NCI-H748 (cell line): ENCODE measurements at regions not wholly inside any gene's neighbourhood (a gene's known extent, or its start where the extent isn't known, plus 50 kb on each side); places are given as distances from the start of the nearest gene placed in this dataset.
"Not testable (repeated sequence)": the region's sequence is repeated elsewhere in the genome, so short reads cannot be mapped to it uniquely, and the experiment has no call there.

ENCODE experiments used
- DNase-seq: peaks from one replicate; lab custom pipeline; 2025; ENCODE audit not compliant: unreplicated experiment; lab: John Stamatoyannopoulos, UW

GRCh38 chr1:68777851-68778250 lies 281.0 kb upstream of the DEPDC1 start:
- no peak for DNase-seq

GRCh38 chr1:68779841-68780240 lies 283.0 kb upstream of the DEPDC1 start:
- DNase-seq: not testable (repeated sequence)

GRCh38 chr1:68780919-68781318 lies 284.0 kb upstream of the DEPDC1 start:
- no peak for DNase-seq

- DNase-seq: no peak
These were observed 286.0 kb upstream of the DEPDC1 start for GRCh38 chr1:68782890-68783289.

GRCh38 chr1:68785328-68785727 lies 288.4 kb upstream of the DEPDC1 start:
- no peak for DNase-seq

- no peak for DNase-seq
These were observed 291.9 kb upstream of the DEPDC1 start for GRCh38 chr1:68788762-68789161.

- DNase-seq: no peak
These were observed 294.9 kb upstream of the DEPDC1 start for GRCh38 chr1:68791800-68792199.

GRCh38 chr1:68795956-68796355 lies 299.1 kb upstream of the DEPDC1 start:
- DNase-seq: no peak

- no peak for DNase-seq
These were observed 300.0 kb upstream of the DEPDC1 start for GRCh38 chr1:68796888-68797287.

GRCh38 chr1:68798071-68798470 lies 301.2 kb upstream of the DEPDC1 start:
- DNase-seq: no peak

GRCh38 chr1:68799096-68799495 lies 302.2 kb upstream of the DEPDC1 start:
- no peak for DNase-seq

- no peak for DNase-seq
These were observed 303.3 kb upstream of the DEPDC1 start for GRCh38 chr1:68800182-68800581.

- no peak for DNase-seq
These were observed 304.6 kb upstream of the DEPDC1 start for GRCh38 chr1:68801440-68801839.

GRCh38 chr1:68805097-68805641 lies 308.3 kb upstream of the DEPDC1 start:
- no peak for DNase-seq

- peak; percentile 21 for DNase-seq
These were observed 311.5 kb upstream of the DEPDC1 start for GRCh38 chr1:68808351-68808750.

GRCh38 chr1:68811806-68812205 lies 314.9 kb upstream of the DEPDC1 start:
- peak; percentile 75 for DNase-seq

GRCh38 chr1:68812333-68812732 lies 315.5 kb upstream of the DEPDC1 start:
- peak; percentile 24 for DNase-seq

- peak; percentile 43 for DNase-seq
These were observed 317.2 kb upstream of the DEPDC1 start for GRCh38 chr1:68814067-68814466.

- DNase-seq: peak; percentile 80
These were observed 318.8 kb upstream of the DEPDC1 start for GRCh38 chr1:68815632-68816031.

GRCh38 chr1:68817505-68818210 lies 320.8 kb upstream of the DEPDC1 start:
- DNase-seq: not testable (repeated sequence)

GRCh38 chr1:68819190-68819829 lies 322.4 kb upstream of the DEPDC1 start:
- DNase-seq: peak; percentile 80

- DNase-seq: no peak
These were observed 323.3 kb upstream of the DEPDC1 start for GRCh38 chr1:68820151-68820550.
